Activated naive CD8-positive, alpha-beta T cell treated with anti-CD3 and anti-CD28 coated beads, Interleukin-2, amount 10 ng/mL, durations not matched to agents 7 days and 5 days (primary cell): ENCODE measurements at regions not wholly inside any gene's neighbourhood (a gene's known extent, or its start where the extent isn't known, plus 50 kb on each side); places are given as distances from the start of the nearest gene placed in this dataset.

Source experiments
- ATAC-seq: fragments of 150-1000 bp; cut with Tn5 transposase; one replicate; pipeline ENCODE4 v1.10.0; 2021; ENCODE audit warnings: low read depth, moderate library complexity
- POLR2A ChIA-PET: fragments of 350-600 bp; sonication (Branson Sonifier 250); formaldehyde crosslinking; loops from one replicate; lab custom pipeline; 2021; ENCODE audit warnings: antibody characterized with exemption; lab: Charles Lee
- DNase-seq: peaks from one replicate; pipeline ENCODE4 v3.0.0; 2021
- H3K27ac Mint-ChIP-seq: one replicate; pipeline ENCODE4 v1.8.0; 2022; ENCODE audit warnings: mild to moderate bottlenecking, mixed read lengths
- H3K27me3 Mint-ChIP-seq: one replicate; pipeline ENCODE4 v1.8.0; 2022; ENCODE audit warnings: mild to moderate bottlenecking, moderate library complexity, mixed read lengths
- H3K36me3 Mint-ChIP-seq: one replicate; pipeline ENCODE4 v1.8.0; 2021; ENCODE audit warnings: mild to moderate bottlenecking, mixed read lengths
- H3K4me1 Mint-ChIP-seq: one replicate; pipeline ENCODE4 v1.8.0; 2021; ENCODE audit warnings: mixed read lengths
- H3K4me3 Mint-ChIP-seq: one replicate; pipeline ENCODE4 v1.8.0; 2022; ENCODE audit warnings: mild to moderate bottlenecking, moderate library complexity, mixed read lengths
- H3K9me3 Mint-ChIP-seq: one replicate; pipeline ENCODE4 v1.8.0; 2021; ENCODE audit warnings: mixed read lengths

DNA sequence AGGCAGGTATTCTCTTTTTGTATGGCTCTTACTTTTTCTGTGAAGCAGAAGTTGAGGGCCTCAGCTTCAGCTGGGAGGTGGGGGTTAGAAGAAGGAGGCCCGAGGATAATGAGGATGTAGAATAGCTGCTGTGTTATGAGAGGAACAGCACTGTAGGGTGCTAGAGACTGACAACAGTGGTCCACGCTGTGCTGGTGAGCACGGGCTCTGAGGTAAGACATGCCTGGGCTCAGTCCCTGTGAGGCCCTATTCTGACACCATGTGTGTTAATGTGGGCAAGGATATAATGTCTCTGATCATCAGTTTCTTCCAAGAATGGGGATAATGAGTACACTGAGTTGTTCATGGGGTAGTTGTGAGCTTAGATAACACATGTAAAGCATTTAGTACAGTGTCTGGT, 55.3 kb upstream of the SFRP2 start:
- Mint-ChIP-seq H3K27ac (no peak overlapping the region), H3K4me3 (no peak overlapping the region), H3K27me3 (no peaks in the 10 kb centered on the region), H3K9me3 (no peaks in the 10 kb centered on the region), H3K36me3 (no peaks in the 10 kb centered on the region), H3K4me1 (no peaks in the 10 kb centered on the region)
- POLR2A ChIA-PET, result no interaction called here
- no peak for DNase-seq
- no peak for ATAC-seq
